IPS-NIHi7 (cell line): ENCODE measurements at regions not wholly inside any gene's neighbourhood (a gene's known extent, or its start where the extent isn't known, plus 50 kb on each side); places are given as distances from the start of the nearest gene placed in this dataset.

Experiments used
- DNase-seq: peaks from one replicate; pipeline ENCODE4 v3.0.0; 2012; ENCODE audit warnings: mixed read lengths; ENCODE audit errors: extremely low spot score

DNA sequence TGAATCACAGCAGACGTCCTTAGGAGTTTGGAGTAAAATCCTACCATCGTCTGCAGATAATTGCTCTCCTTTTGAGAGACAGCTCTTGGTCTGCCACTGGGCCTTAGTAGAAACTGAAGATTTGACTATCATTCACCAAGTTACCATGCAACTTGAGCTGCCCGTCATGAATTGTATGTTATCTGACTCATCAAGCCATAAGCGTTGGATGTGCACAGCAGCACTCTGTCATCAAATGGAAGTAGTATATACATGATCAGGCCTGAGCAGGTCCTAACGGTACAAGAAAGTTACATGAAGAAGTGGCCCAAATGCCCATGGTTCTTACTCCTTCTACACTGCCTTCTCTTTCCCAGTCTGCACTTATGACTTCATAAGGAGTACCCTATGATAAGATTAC, 317.8 kb downstream of the GPATCH2 start:
- no peak for DNase-seq

DNA sequence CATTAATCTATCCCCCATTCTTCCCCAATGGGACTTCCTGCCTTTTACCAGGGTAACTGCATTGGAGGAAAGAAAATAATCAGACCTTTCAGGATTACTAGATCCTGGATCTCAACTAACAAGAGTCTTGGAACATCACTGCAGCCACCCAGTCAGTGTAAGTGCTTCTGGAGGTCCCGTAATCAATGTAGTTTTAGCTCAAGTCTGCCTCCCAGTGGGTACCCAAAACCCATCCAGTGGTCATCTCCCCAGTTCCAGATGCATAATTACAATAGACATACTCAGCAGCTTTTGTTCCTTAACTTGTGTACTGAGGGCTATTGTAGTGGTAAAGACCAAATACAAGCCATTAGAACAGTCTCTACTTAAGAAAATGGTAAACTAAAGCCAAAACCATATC, 319.1 kb downstream of the GPATCH2 start:
- DNase-seq, result peak; percentile 54

GRCh38 chr1:217311269-217311668, 319.6 kb downstream of the GPATCH2 start:
- no peak for DNase-seq

- DNase-seq, result no peak
Observed at GRCh38 chr1:217281332-217281731, 349.6 kb downstream of the GPATCH2 start.

- no peak for DNase-seq
Observed at GRCh38 chr1:217275655-217276398, 355.1 kb downstream of the GPATCH2 start.

- DNase-seq, result no peak
Observed at GRCh38 chr1:217274927-217275654, 355.8 kb downstream of the GPATCH2 start.

DNA sequence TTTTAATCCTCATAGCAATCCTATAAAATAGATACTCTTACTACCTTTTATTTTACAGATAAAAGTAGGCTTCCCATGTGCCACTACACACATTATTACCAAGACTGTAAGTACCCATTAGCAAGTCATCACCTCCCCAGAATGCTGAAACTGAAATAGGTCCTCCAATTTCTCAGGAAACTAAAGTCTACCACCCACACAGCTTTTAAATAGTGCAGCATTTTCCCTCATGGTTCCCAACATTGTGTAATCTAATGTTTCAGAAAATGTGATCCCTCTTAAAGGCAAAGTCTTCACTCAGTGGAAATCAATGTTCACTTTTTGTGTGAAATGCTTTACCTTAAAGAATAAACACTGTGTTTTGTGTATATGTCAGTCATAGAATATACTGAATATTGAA, 356.5 kb downstream of the GPATCH2 start:
- no peak for DNase-seq

DNA sequence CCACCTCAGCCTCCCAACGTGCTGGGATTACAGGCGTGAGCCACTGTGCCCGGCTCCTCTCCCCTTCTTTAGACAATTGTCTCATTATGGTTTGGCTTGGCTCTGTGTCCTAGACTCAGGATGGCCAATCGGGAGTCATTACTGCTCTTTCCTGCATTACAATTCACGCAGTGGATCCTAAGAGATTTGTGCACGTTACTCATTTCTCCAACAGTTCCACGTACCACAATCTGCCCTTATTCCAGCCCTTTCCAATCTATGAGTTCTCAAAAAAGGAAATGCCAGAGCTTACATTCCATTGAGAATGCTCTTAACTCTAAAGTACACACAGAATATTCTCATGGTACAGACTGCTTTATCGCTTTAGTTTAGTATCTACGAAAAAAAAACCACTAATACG, 357.0 kb downstream of the GPATCH2 start:
- no peak for DNase-seq

GRCh38 chr1:217272385-217272784, 358.5 kb downstream of the GPATCH2 start:
- DNase-seq, result no peak

- no peak for DNase-seq
Observed at GRCh38 chr1:217270101-217270500, 360.8 kb downstream of the GPATCH2 start.

GRCh38 chr1:217268058-217268457, 362.8 kb downstream of the GPATCH2 start:
- DNase-seq, result no peak

DNA sequence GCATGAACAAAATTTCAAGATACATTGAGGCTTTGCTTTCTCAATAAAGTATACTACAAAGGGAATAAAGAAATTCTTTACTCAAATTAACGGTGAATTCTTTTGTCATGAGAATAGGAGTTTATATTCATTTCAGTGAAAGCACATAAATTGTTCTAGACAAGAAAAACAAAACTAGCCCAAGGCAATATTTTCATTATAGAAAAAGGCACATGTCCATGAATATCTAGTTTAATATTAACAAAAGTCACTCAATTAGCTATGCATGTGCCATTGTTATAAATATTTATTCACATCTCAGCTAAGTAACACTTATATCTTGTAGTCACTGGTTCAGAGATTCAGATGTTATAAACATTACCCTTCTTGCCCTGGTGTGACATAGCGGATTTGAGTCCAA, 369.3 kb downstream of the GPATCH2 start:
- DNase-seq, result no peak

DNA sequence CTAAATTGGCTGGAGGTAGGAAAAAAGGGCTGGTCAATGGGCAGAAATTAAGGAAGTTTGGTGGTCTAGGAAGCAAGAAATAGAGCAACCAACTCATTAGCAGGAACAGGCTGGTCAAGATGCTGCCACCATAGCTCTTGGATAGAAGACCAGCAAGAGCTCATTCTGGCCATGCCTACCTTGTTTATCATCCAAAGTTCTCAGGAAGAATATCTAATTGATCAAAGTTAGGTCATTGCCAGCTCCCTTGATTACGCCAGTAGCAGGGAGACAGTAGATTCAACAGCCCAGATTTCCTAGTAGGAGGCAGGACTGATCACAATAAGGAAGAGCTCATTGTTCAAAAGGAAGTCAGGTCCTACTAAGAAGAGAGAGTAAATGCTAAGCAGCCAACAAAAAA, 370.2 kb downstream of the GPATCH2 start:
- no peak for DNase-seq

DNA sequence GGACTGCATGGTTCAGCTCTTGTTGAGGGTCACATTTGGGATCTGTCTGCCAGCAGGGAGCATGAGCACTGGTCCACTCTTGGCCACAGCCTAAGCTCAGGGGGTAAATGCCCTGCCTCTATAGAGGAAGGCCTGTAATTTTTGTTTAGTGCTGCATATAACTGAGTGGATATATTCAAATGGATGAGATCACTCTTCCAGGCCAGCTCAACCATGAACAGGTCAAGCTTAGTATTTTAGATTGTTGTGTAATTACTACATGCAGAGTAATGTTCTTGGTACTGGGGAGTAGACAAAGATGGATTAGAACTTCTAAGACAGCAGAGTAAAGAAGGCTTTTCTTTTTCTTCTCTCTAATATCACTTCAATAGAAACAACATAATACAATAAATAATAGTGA, 376.9 kb downstream of the GPATCH2 start:
- no peak for DNase-seq

GRCh38 chr1:217253351-217253750, 377.5 kb downstream of the GPATCH2 start:
- DNase-seq, result no peak

GRCh38 chr1:217251121-217251520, 379.8 kb downstream of the GPATCH2 start:
- DNase-seq, result no peak

DNA sequence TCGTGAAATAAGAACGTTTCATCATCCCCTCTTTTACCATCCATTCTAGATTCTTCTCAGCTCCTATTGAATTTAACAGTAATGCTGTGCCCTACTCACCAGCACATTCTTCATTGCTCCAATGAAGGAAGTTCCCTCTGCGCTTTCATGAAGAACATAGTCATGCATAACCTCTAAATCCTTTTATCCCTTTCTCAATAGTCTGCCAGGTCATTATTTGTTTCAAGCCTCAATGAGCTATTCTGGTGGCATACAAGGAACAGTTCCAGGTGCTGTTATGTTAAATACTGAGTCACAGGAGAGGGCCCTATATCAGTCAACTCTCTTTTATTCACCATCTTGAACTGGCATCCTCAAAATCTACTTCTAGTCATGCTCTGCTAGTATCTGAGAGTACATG, 381.0 kb downstream of the GPATCH2 start:
- DNase-seq, result no peak

DNA sequence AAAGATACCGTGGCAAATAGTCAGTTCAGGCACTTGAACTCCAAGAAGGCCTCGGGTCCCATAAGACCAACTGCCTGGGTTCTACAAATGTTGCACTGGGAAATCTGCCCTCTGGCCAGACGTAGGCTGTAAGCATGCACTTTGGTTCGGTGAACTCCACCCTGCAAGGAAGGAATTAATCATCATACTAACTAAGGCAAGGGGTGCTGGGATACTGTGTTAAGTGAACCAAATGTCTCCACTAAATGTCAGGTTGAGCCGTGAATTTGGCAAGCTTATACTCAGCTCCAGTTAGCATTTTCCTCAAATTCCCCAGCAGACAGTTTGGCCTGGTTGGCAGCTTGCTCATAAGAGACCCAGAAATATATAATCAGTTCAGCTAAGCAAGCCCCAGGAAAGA, 385.9 kb downstream of the GPATCH2 start:
- no peak for DNase-seq

- DNase-seq, result no peak
Observed at GRCh38 chr1:217240656-217241055, 390.2 kb downstream of the GPATCH2 start.

DNA sequence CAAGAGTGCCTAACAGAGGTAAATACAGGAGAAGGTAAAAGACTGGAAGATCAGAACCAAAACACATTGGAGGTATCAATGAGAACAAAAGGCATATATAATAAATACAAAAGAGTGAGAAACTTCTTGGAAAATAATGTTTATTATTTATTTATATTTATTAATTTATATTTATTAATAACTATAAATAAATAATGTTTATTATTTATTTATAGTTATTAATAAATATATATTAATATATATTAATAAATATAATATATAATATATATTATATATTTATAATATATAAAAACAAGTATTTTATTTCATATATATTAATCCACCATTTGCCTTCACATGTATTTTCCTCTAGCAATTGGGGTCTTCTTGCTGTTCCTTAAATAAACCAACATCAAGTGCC, 391.9 kb downstream of the GPATCH2 start:
- no peak for DNase-seq

DNA sequence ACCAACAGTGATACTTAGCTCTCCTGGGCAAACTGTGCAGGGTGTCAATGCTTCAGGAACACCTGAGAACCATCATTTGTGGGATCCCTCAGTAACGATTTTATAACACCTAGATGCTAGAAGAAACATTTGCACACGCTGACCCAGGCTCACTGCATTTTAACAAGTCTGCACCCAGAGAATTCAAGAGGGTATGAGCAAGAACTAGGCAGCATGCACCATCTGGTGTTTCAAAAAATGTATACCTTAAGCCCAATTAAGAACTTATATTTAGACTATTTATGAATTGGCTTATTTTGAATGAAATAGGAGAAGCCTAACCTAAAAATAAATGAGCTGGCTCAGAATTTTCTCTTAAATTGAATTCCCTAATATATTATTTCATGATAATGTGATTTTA, 400.5 kb downstream of the GPATCH2 start:
- no peak for DNase-seq

DNA sequence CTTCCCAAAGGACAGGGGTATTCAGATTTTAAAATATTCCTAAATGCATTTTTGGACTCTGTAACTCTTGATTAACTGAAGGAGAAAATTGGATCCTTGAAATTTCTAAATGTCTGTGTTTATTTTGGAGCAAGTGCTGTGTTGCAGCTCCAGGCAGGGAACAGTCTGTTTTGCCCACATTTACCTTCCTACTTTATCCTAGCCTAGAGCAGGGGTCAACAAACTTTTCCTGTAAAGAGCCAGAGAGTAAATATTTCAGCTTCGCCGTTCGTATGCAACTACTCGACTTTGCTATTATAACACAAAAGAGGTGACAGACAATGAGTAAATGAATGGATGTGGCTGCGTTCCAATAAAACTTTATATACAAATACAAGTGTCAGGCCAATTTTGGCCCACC, 402.2 kb downstream of the GPATCH2 start:
- DNase-seq, result no peak

DNA sequence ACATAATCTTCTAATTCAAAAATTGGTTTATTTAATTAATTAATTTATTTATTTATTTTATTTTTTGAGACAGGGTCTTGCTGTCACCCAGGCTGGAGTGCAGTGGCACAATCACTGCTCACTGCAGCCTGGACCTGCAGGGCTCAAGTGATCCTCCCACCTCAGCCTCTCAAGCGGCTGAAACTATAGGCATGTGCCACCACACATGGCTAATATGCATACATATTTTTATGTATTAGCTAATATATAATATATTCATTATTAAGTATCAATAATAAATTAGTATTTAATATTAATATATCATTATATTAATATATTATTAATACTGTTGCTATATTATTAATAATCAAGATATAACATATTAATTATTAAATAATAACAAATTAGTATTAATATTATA, 406.7 kb downstream of the GPATCH2 start:
- no peak for DNase-seq

DNA sequence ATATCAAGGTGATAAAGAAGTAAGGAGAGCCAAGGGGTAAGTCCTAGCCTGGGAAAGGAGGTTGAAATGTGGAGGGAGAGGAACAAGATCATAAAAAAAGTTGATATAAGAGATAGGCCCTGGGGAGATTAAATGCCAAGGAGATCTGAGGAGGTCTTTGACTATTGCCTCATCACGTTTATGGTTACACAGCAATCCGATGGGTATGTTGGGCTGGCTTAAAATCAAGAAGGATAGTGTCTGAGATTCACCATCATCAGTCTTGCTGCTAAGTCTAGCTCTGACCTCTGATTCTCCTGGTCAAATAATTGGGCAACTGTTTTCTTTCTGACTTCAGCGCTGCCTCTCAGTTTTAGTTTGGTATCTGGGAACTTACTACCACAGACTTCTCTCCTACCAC, 416.3 kb downstream of the GPATCH2 start:
- DNase-seq, result no peak
